A549 (cell line): ENCODE measurements at regions not wholly inside any gene's neighbourhood (a gene's known extent, or its start where the extent isn't known, plus 50 kb on each side); places are given as distances from the start of the nearest gene placed in this dataset.

ENCODE experiments used
- ATAC-seq, 2 experiments: fragments of 200-7000 bp in 1 of 2; fragments of >200 bp in 1 of 2; cut with Nextera tagmentation in 1 of 2; cut with Tn5 transposase in 1 of 2; 3 replicates each; pipeline versions ENCODE4 v1.8.0 to v1.9.1; 2018 to 2020; ENCODE audit warnings: mild to moderate bottlenecking in 1 of 2, moderate library complexity in 1 of 2
- CTCF ChIA-PET: fragments of 300-600 bp; sonication (Branson Sonifier 250); formaldehyde crosslinking; extraction: SDS; loops from one replicate; lab custom pipeline; 2021; ENCODE audit warnings: antibody characterized with exemption, inconsistent platforms; lab: Yijun Ruan, JAX
- POLR2A ChIA-PET: fragments of 350-600 bp; formaldehyde crosslinking; extraction: SDS; loops from one replicate; lab custom pipeline; 2021; ENCODE audit warnings: antibody characterized with exemption, inconsistent platforms; lab: Yijun Ruan, JAX
- DNase-seq, 2 experiments: peaks; one replicate each; pipeline versions ENCODE4 v3.0.0 to v3.0.0-alpha.2; 2011 to 2016; ENCODE audit warnings: low read depth in 1 of 2, low spot score in 1 of 2
- FAIRE-seq: peaks from 2 replicates; lab custom pipeline; 2011; peaks lifted over from hg19 to GRCh38; lab: Jason Lieb, UNC
- H3K27ac ChIP-seq, 2 experiments: fragments of >200 bp; sonication (Bioruptor Twin); formaldehyde crosslinking; 3 replicates each; pipeline ENCODE4 v1.5.1; 2016 to 2017
- H3K4me1 ChIP-seq: fragments of >200 bp; sonication (Bioruptor Twin); formaldehyde crosslinking; 3 replicates; pipeline ENCODE4 v1.6.1; 2016
- H3K4me2 ChIP-seq: fragments of >200 bp; sonication (Bioruptor Twin); formaldehyde crosslinking; 3 replicates; pipeline ENCODE4 v1.6.1; 2016
- H3K4me3 ChIP-seq: fragments of >200 bp; sonication (Bioruptor Twin); formaldehyde crosslinking; 3 replicates; pipeline ENCODE4 v1.5.1; 2016
- H3K9me3 ChIP-seq: fragments of >200 bp; sonication (Bioruptor Twin); formaldehyde crosslinking; 3 replicates; pipeline ENCODE4 v1.6.1; 2016
- CBX2 ChIP-seq: fragments of 200-600 bp; sonication (generic); IDR thresholded peaks from 2 replicates; pipeline ENCODE4 v1.6.1; 2016; ENCODE audit warnings: low read depth, mild to moderate bottlenecking, borderline replicate concordance
- CEBPB ChIP-seq, 2 experiments: fragments of >200 bp in 1 of 2; sonication (Bioruptor Twin) in 1 of 2; formaldehyde crosslinking in 1 of 2; IDR thresholded peaks; 2 replicates each; pipeline ENCODE4 v1.6.1; 2012 to 2016
- EHF ChIP-seq: fragments of 250-450 bp; sonication (Bioruptor Pico); IDR thresholded peaks from 2 replicates; pipeline ENCODE4 v1.5.0; 2020; ENCODE audit warnings: mild to moderate bottlenecking
- ESRRA ChIP-seq: fragments of 150-350 bp; IDR thresholded peaks from 2 replicates; pipeline ENCODE4 v1.6.1; 2014; ENCODE audit warnings: mild to moderate bottlenecking, low read length, borderline replicate concordance
- FOXS1 ChIP-seq: fragments of 250-450 bp; sonication (Bioruptor Pico); IDR thresholded peaks from 2 replicates; pipeline ENCODE4 v1.5.0; 2020; ENCODE audit warnings: mild to moderate bottlenecking, moderate library complexity
- GATA3 ChIP-seq: IDR thresholded peaks from 2 replicates; pipeline ENCODE4 v1.6.1; 2012; ENCODE audit warnings: borderline replicate concordance
- HEYL ChIP-seq: fragments of 250-450 bp; sonication (Bioruptor Pico); IDR thresholded peaks from 2 replicates; pipeline ENCODE4 v1.8.0; 2021; ENCODE audit warnings: mild to moderate bottlenecking, moderate library complexity
- HOXA7 ChIP-seq: fragments of 250-450 bp; sonication (Bioruptor Pico); IDR thresholded peaks from 2 replicates; pipeline ENCODE4 v1.5.0; 2020; ENCODE audit warnings: mild to moderate bottlenecking, moderate library complexity
- MAFK ChIP-seq: fragments of 450-650 bp; IDR thresholded peaks from 2 replicates; pipeline ENCODE4 v1.6.1; 2014; ENCODE audit not compliant: partially characterized antibody
- MYC ChIP-seq: IDR thresholded peaks from 2 replicates; pipeline ENCODE4 v1.6.1; 2012; ENCODE audit warnings: mild to moderate bottlenecking, inconsistent platforms, low read length, improper control_type of control experiment, borderline replicate concordance
- NFE2L2 ChIP-seq: fragments of 150-350 bp; conservative IDR thresholded peaks from 2 replicates; pipeline ENCODE4 v1.6.1; 2014; ENCODE audit warnings: low read length
- NR3C1 ChIP-seq: fragments of >200 bp; sonication (Bioruptor Twin); formaldehyde crosslinking; IDR thresholded peaks from 3 replicates; pipeline ENCODE4 v1.6.1; 2017
- PHF8 ChIP-seq: fragments of 200-600 bp; sonication (generic); IDR thresholded peaks from 2 replicates; pipeline ENCODE4 v1.6.1; 2016; ENCODE audit warnings: low read depth, mild to moderate bottlenecking, antibody characterized with exemption, moderate library complexity, borderline replicate concordance
- POLR2A ChIP-seq: IDR thresholded peaks from 2 replicates; pipeline ENCODE4 v1.6.1; 2012; ENCODE audit warnings: mild to moderate bottlenecking, low read length
- POLR2AphosphoS2 ChIP-seq: conservative IDR thresholded peaks from 2 replicates; pipeline ENCODE4 v1.6.1; 2012; ENCODE audit warnings: low read length, improper control_type of control experiment, inconsistent platforms
- RAD21 ChIP-seq, 2 experiments: fragments of >200 bp in 1 of 2; sonication (Bioruptor Twin) in 1 of 2; formaldehyde crosslinking in 1 of 2; IDR thresholded peaks in 1 of 2; conservative IDR thresholded peaks in 1 of 2; 2 replicates in 1 of 2; 3 replicates in 1 of 2; pipeline ENCODE4 v1.6.1; 2012 to 2018; ENCODE audit warnings: inconsistent platforms in 1 of 2
- RARB ChIP-seq: fragments of 250-450 bp; sonication (Bioruptor Pico); IDR thresholded peaks from 2 replicates; pipeline ENCODE4 v1.8.0; 2021; ENCODE audit warnings: mild to moderate bottlenecking, moderate library complexity
- RCOR1 ChIP-seq: fragments of 150-350 bp; IDR thresholded peaks from 2 replicates; pipeline ENCODE4 v1.6.1; 2014; ENCODE audit warnings: antibody characterized with exemption, low read length, low read depth
- RNF2 ChIP-seq: fragments of 200-600 bp; sonication (generic); IDR thresholded peaks from 2 replicates; pipeline ENCODE4 v1.6.1; 2016; ENCODE audit warnings: low read depth, mild to moderate bottlenecking, antibody characterized with exemption, moderate library complexity, borderline replicate concordance
- SMC3 ChIP-seq: fragments of >200 bp; sonication (Bioruptor Twin); formaldehyde crosslinking; IDR thresholded peaks from 3 replicates; pipeline ENCODE4 v1.6.1; 2018; ENCODE audit warnings: inconsistent platforms
- SREBF2 ChIP-seq: fragments of 450-650 bp; IDR thresholded peaks from 2 replicates; pipeline ENCODE4 v1.6.1; 2014; ENCODE audit warnings: mild to moderate bottlenecking, moderate library complexity
- TFCP2L1 ChIP-seq: fragments of 250-450 bp; sonication (Bioruptor Pico); IDR thresholded peaks from 2 replicates; pipeline ENCODE4 v1.5.0; 2021; ENCODE audit warnings: mild to moderate bottlenecking
- ZC3H11A ChIP-seq: fragments of 450-650 bp; IDR thresholded peaks from 2 replicates; pipeline ENCODE4 v1.6.1; 2014; ENCODE audit warnings: antibody characterized with exemption, mild to moderate bottlenecking
- ZSCAN20 ChIP-seq: fragments of 250-450 bp; sonication (Bioruptor Pico); IDR thresholded peaks from 2 replicates; pipeline ENCODE4 v1.8.0; 2022; ENCODE audit warnings: mild to moderate bottlenecking, moderate library complexity
- WGBS: methylation state at CpG from one replicate; pipeline ENCODE4 v1.1.6; 2017; ENCODE audit errors: missing lambda C conversion rate; 5-methylcytosine and 5-hydroxymethylcytosine counted together
- TF ChIP-seq, protein P1 (sequence below): IDR thresholded peaks from 2 replicates; pipeline ENCODE4 v1.6.1; 2012; ENCODE audit warnings: low read depth, borderline replicate concordance
- TF ChIP-seq, protein P2 (sequence below): fragments of 250-450 bp; sonication (Bioruptor Pico); IDR thresholded peaks from 2 replicates; pipeline ENCODE4 v1.5.0; 2020; ENCODE audit warnings: low read depth, mild to moderate bottlenecking, moderate library complexity
- TF ChIP-seq, protein P3 (sequence below): fragments of >200 bp; sonication (Bioruptor Twin); formaldehyde crosslinking; IDR thresholded peaks from 2 replicates; pipeline ENCODE4 v1.6.1; 2016
- TF ChIP-seq, protein P4 (sequence below): fragments of >200 bp; sonication (Bioruptor Twin); formaldehyde crosslinking; IDR thresholded peaks from 3 replicates; pipeline ENCODE4 v1.5.1; 2016
- TF ChIP-seq, protein P5 (sequence below): fragments of 250-450 bp; sonication (Bioruptor Pico); IDR thresholded peaks from 2 replicates; pipeline ENCODE4 v1.5.0; 2021; ENCODE audit warnings: mild to moderate bottlenecking, moderate library complexity, borderline replicate concordance

DNA sequence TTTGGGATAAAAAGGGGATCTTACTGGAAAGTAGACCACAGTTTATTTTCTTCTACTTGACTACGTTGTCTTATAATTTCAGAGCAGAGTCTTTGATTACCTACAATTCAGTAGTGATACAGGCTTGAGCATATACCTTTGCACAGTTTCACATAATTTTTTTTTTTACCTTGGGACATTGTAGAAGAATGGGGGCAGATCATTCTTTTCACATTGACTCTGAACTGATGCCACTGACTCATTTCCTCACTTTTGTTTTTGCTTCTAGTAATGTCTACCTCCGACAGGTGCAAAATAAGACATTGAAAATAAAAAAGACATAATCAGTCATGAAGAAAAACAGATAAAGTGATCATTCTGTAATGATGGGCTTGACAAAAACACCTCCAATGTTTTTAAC is 688.3 kb upstream of the CHORDC1 start:
- Histone ChIP-seq H3K27ac (no peak overlapping the region), H3K4me3 (no peak overlapping the region), H3K4me1 (no peaks in the 10 kb centered on the region), H3K9me3 (no peaks in the 10 kb centered on the region), H3K4me2 (no peak overlapping the region)
- CTCF ChIA-PET: no interaction called here
- no peak for ATAC-seq
- 68% methylated on average over 2 of the region's 2 CpGs for WGBS
- DNase-seq: no peak
- FAIRE-seq: no peak
- TF ChIP-seq MAFK (no peak), PHF8 (no peak), EHF (CRISPR knock-in tag) (no peak), CBX2 (no peak), NR3C1 (no peak), RAD21 (conservative IDR thresholded peaks at IDR 0.05 in 1 of 2, IDR thresholded peaks at IDR 0.05 in 1 of 2) (no peak), RARB (CRISPR knock-in tag) (no peak), TFCP2L1 (CRISPR knock-in tag) (no peak), HOXA7 (CRISPR knock-in tag) (no peak), SREBF2 (no peak), CEBPB (IDR thresholded peaks at IDR 0.05) (no peak)
- TF ChIP-seq, protein P1, sequence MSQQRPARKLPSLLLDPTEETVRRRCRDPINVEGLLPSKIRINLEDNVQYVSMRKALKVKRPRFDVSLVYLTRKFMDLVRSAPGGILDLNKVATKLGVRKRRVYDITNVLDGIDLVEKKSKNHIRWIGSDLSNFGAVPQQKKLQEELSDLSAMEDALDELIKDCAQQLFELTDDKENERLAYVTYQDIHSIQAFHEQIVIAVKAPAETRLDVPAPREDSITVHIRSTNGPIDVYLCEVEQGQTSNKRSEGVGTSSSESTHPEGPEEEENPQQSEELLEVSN: no peak
- TF ChIP-seq, protein P2, sequence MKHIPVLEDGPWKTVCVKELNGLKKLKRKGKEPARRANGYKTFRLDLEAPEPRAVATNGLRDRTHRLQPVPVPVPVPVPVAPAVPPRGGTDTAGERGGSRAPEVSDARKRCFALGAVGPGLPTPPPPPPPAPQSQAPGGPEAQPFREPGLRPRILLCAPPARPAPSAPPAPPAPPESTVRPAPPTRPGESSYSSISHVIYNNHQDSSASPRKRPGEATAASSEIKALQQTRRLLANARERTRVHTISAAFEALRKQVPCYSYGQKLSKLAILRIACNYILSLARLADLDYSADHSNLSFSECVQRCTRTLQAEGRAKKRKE (CRISPR knock-in tag): no peak
- TF ChIP-seq, protein P3, sequence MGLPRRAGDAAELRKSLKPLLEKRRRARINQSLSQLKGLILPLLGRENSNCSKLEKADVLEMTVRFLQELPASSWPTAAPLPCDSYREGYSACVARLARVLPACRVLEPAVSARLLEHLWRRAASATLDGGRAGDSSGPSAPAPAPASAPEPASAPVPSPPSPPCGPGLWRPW: no peak
- POLR2A ChIA-PET: no interaction called here

DNA sequence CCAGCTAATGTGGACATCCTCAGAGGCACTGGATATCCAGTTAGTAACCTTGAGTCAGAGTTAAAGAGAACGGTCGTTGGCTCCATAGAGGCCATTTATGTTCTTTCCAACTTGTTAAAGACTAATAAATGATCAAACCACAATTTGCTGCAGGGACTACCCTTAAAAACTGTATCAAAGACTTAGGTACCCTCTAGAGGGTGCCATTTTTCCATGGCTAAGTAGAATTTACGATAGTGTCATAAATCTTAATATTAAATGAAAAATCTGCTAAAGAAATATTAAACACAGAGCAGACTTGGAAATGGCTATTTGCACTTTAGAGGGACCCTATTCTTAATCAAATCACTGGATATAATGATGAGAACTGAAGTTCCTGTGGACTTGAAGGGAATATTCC is 685.2 kb upstream of the CHORDC1 start:
- Histone ChIP-seq H3K4me2 (no peak overlapping the region), H3K4me1 (no peaks in the 10 kb centered on the region), H3K4me3 (no peak overlapping the region), H3K27ac (no peak overlapping the region), H3K9me3 (no peaks in the 10 kb centered on the region)
- WGBS: 22% methylated on average over 3 of the region's 3 CpGs
- TF ChIP-seq, protein P4, sequence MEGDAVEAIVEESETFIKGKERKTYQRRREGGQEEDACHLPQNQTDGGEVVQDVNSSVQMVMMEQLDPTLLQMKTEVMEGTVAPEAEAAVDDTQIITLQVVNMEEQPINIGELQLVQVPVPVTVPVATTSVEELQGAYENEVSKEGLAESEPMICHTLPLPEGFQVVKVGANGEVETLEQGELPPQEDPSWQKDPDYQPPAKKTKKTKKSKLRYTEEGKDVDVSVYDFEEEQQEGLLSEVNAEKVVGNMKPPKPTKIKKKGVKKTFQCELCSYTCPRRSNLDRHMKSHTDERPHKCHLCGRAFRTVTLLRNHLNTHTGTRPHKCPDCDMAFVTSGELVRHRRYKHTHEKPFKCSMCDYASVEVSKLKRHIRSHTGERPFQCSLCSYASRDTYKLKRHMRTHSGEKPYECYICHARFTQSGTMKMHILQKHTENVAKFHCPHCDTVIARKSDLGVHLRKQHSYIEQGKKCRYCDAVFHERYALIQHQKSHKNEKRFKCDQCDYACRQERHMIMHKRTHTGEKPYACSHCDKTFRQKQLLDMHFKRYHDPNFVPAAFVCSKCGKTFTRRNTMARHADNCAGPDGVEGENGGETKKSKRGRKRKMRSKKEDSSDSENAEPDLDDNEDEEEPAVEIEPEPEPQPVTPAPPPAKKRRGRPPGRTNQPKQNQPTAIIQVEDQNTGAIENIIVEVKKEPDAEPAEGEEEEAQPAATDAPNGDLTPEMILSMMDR: peak; percentile 22; the same call in 1 of the 3 replicates
- TF ChIP-seq RNF2 (no peak), RAD21 (conservative IDR thresholded peaks at IDR 0.05 in 1 of 2, IDR thresholded peaks at IDR 0.05 in 1 of 2) (peak; percentile 32 to 46; a peak in 2 of 5 replicates)
- FAIRE-seq: no peak
- no peak for ATAC-seq
- peak in 1 of 2 experiments; percentile 12 for DNase-seq
- ChIA-PET POLR2A (no interaction called here), CTCF (interaction anchor here (0.6 kb wide), 1 partner anchor 68 kb away, joined by 3 read pairs; no protein-coding TSS in a partner anchor)

DNA sequence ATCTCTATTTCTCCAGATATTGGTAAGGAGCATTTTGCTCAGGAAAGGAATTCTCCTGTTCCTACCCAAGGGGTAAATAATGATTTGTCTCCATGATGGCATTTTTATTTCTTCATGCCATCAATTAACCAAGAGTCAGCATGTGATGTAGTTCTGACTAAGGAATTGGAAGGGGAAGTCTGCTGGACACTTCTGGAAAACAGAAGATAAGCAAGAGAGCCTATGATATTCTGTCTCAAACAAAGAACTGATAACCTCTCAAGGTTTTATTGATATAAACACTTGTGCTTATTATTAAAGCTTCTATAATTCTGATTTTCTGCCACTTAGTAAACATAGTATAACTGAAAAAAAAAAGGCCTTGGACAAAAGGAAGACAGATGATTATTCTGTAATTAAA is 673.0 kb upstream of the CHORDC1 start:
- H3K27ac ChIP-seq: no peak overlapping the region
- H3K4me2 ChIP-seq: no peak overlapping the region
- DNase-seq (no peak), FAIRE-seq (no peak), ATAC-seq (no peak)
- POLR2A ChIA-PET: no interaction called here
- CTCF ChIA-PET: no interaction called here
- H3K9me3 ChIP-seq: no peaks in the 10 kb centered on the region; the same call in 2 of the 3 replicates
- no peak overlapping the region for H3K4me3 ChIP-seq
- H3K4me1 ChIP-seq: no peaks in the 10 kb centered on the region
- no peak for TF ChIP-seq RARB (CRISPR knock-in tag)
- TF ChIP-seq NFE2L2: no peak
- no peak for TF ChIP-seq ESRRA
- TF ChIP-seq FOXS1 (CRISPR knock-in tag): no peak
- no peak for TF ChIP-seq SMC3
- TF ChIP-seq POLR2AphosphoS2: no peak
- TF ChIP-seq, protein P4: no peak
- no peak for TF ChIP-seq ZC3H11A
- TF ChIP-seq EHF (CRISPR knock-in tag): no peak
- no peak for TF ChIP-seq ZSCAN20
- TF ChIP-seq MYC: no peak
- no peak for TF ChIP-seq GATA3
- no peak for TF ChIP-seq NR3C1
- no peak for TF ChIP-seq POLR2A
- TF ChIP-seq, protein P5, sequence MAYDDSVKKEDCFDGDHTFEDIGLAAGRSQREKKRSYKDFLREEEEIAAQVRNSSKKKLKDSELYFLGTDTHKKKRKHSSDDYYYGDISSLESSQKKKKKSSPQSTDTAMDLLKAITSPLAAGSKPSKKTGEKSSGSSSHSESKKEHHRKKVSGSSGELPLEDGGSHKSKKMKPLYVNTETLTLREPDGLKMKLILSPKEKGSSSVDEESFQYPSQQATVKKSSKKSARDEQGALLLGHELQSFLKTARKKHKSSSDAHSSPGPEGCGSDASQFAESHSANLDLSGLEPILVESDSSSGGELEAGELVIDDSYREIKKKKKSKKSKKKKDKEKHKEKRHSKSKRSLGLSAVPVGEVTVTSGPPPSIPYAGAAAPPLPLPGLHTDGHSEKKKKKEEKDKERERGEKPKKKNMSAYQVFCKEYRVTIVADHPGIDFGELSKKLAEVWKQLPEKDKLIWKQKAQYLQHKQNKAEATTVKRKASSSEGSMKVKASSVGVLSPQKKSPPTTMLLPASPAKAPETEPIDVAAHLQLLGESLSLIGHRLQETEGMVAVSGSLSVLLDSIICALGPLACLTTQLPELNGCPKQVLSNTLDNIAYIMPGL (CRISPR knock-in tag): no peak
- no peak for TF ChIP-seq HEYL (CRISPR knock-in tag)
- TF ChIP-seq RCOR1: no peak
